ENCODE measurements at regions not wholly inside any gene's neighbourhood (a gene's known extent, or its start where the extent isn't known, plus 50 kb on each side); places are given as distances from the start of the nearest gene placed in this dataset.

GRCh38 chr4:41362621-41363383, 106.1 kb downstream of the UCHL1 start:
- CTCF ChIA-PET = no interaction called here
- Mint-ChIP-seq H3K27ac (no peak overlapping the region), H3K36me3 (ENCODE audit: low read depth) (no peaks in the 10 kb centered on the region), H3K9me3 (no peaks in the 10 kb centered on the region), H3K4me1 (no peaks in the 10 kb centered on the region), H3K27me3 (peaks cover 39% of the 10 kb centered on the region), H3K4me3 (no peak overlapping the region)
- no peak for DNase-seq
- POLR2A ChIA-PET = no interaction called here

GRCh38 chr4:41363384-41363981, 106.8 kb downstream of the UCHL1 start:
- no peaks in the 10 kb centered on the region for H3K9me3 Mint-ChIP-seq
- CTCF ChIA-PET = no interaction called here

GRCh38 chr4:41364876-41365275, 108.1 kb downstream of the UCHL1 start:
- Mint-ChIP-seq H3K27ac (no peak overlapping the region), H3K27me3 (peaks cover 28% of the 10 kb centered on the region), H3K9me3 (no peaks in the 10 kb centered on the region), H3K36me3 (ENCODE audit: low read depth) (no peaks in the 10 kb centered on the region), H3K4me1 (no peaks in the 10 kb centered on the region), H3K4me3 (no peak overlapping the region)
- DNase-seq = no peak
- ChIA-PET CTCF (no interaction called here), POLR2A (no interaction called here)

More at GRCh38 chr4:41363384-41363981, 106.8 kb downstream of the UCHL1 start:
- H3K27ac Mint-ChIP-seq = no peak overlapping the region
- no peak overlapping the region for H3K4me3 Mint-ChIP-seq
- POLR2A ChIA-PET = no interaction called here
- no peaks in the 10 kb centered on the region for H3K36me3 Mint-ChIP-seq (ENCODE audit: low read depth)
- peaks cover 38% of the 10 kb centered on the region for H3K27me3 Mint-ChIP-seq
- DNase-seq = no peak
- no peaks in the 10 kb centered on the region for H3K4me1 Mint-ChIP-seq

GRCh38 chr4:41365681-41366080, 109.0 kb downstream of the UCHL1 start:
- Mint-ChIP-seq H3K4me1 (no peaks in the 10 kb centered on the region), H3K4me3 (no peak overlapping the region), H3K27ac (no peak overlapping the region), H3K9me3 (no peaks in the 10 kb centered on the region), H3K27me3 (peaks cover 27% of the 10 kb centered on the region), H3K36me3 (ENCODE audit: low read depth) (no peaks in the 10 kb centered on the region)
- ChIA-PET POLR2A (no interaction called here), CTCF (no interaction called here)
- no peak for DNase-seq

GRCh38 chr4:41366911-41367517, 110.3 kb downstream of the UCHL1 start:
- H3K27me3 Mint-ChIP-seq = peaks cover 18% of the 10 kb centered on the region
- H3K9me3 Mint-ChIP-seq = no peaks in the 10 kb centered on the region
- POLR2A ChIA-PET = no interaction called here
- no peak for DNase-seq
- no peak overlapping the region for H3K4me3 Mint-ChIP-seq
- H3K27ac Mint-ChIP-seq = no peak overlapping the region
- H3K4me1 Mint-ChIP-seq = no peaks in the 10 kb centered on the region
- H3K36me3 Mint-ChIP-seq (ENCODE audit: low read depth) = no peaks in the 10 kb centered on the region
- CTCF ChIA-PET = interaction anchor here (0.7 kb wide), 1 partner anchor 33 kb away, joined by 5 read pairs; no protein-coding TSS in a partner anchor

- Mint-ChIP-seq H3K4me3 (no peak overlapping the region), H3K27ac (no peak overlapping the region), H3K4me1 (no peaks in the 10 kb centered on the region), H3K9me3 (no peaks in the 10 kb centered on the region), H3K27me3 (peaks cover 3% of the 10 kb centered on the region), H3K36me3 (ENCODE audit: low read depth) (no peaks in the 10 kb centered on the region)
- no peak for DNase-seq
- CTCF ChIA-PET = no interaction called here
- POLR2A ChIA-PET = no interaction called here
Measured at GRCh38 chr4:41369680-41370079, 113.0 kb downstream of the UCHL1 start.

- Mint-ChIP-seq H3K4me3 (no peak overlapping the region), H3K9me3 (no peaks in the 10 kb centered on the region), H3K4me1 (no peaks in the 10 kb centered on the region), H3K27ac (no peak overlapping the region), H3K36me3 (ENCODE audit: low read depth) (no peaks in the 10 kb centered on the region), H3K27me3 (no peaks in the 10 kb centered on the region)
- no peak for DNase-seq
- POLR2A ChIA-PET = no interaction called here
- CTCF ChIA-PET = no interaction called here
Measured at GRCh38 chr4:41373221-41373620, 116.5 kb downstream of the UCHL1 start.

- H3K4me1 Mint-ChIP-seq = no peaks in the 10 kb centered on the region
- no peaks in the 10 kb centered on the region for H3K27me3 Mint-ChIP-seq
- no peak overlapping the region for H3K4me3 Mint-ChIP-seq
- H3K36me3 Mint-ChIP-seq (ENCODE audit: low read depth) = no peaks in the 10 kb centered on the region
- ChIA-PET POLR2A (no interaction called here), CTCF (no interaction called here)
- H3K27ac Mint-ChIP-seq = no peak overlapping the region
- H3K9me3 Mint-ChIP-seq = peaks cover 4% of the 10 kb centered on the region
- DNase-seq = no peak
Measured at GRCh38 chr4:41374490-41374889, 117.8 kb downstream of the UCHL1 start.

GRCh38 chr4:41375561-41375960, 118.8 kb downstream of the UCHL1 start:
- POLR2A ChIA-PET = no interaction called here
- no peak overlapping the region for H3K4me3 Mint-ChIP-seq
- no peak for DNase-seq

GRCh38 chr4:41377196-41377595, 120.5 kb downstream of the UCHL1 start:
- no peak for DNase-seq
- H3K27ac Mint-ChIP-seq = no peak overlapping the region
- no peaks in the 10 kb centered on the region for H3K36me3 Mint-ChIP-seq (ENCODE audit: low read depth)
- peaks cover 4% of the 10 kb centered on the region for H3K9me3 Mint-ChIP-seq
- no peaks in the 10 kb centered on the region for H3K4me1 Mint-ChIP-seq
- no peak overlapping the region for H3K4me3 Mint-ChIP-seq
- ChIA-PET CTCF (no interaction called here), POLR2A (no interaction called here)
- H3K27me3 Mint-ChIP-seq = no peaks in the 10 kb centered on the region

More at GRCh38 chr4:41375561-41375960, 118.8 kb downstream of the UCHL1 start:
- peaks cover 4% of the 10 kb centered on the region for H3K9me3 Mint-ChIP-seq
- no peak overlapping the region for H3K27ac Mint-ChIP-seq
- CTCF ChIA-PET = no interaction called here
- no peaks in the 10 kb centered on the region for H3K27me3 Mint-ChIP-seq
- no peaks in the 10 kb centered on the region for H3K36me3 Mint-ChIP-seq (ENCODE audit: low read depth)
- H3K4me1 Mint-ChIP-seq = no peaks in the 10 kb centered on the region

- peaks cover 4% of the 10 kb centered on the region for H3K9me3 Mint-ChIP-seq
- no peak overlapping the region for H3K4me3 Mint-ChIP-seq
- H3K4me1 Mint-ChIP-seq = no peaks in the 10 kb centered on the region
- CTCF ChIA-PET = no interaction called here
- H3K36me3 Mint-ChIP-seq (ENCODE audit: low read depth) = no peaks in the 10 kb centered on the region
- DNase-seq = no peak
- no peaks in the 10 kb centered on the region for H3K27me3 Mint-ChIP-seq
- no peak overlapping the region for H3K27ac Mint-ChIP-seq
- POLR2A ChIA-PET = no interaction called here
Measured at GRCh38 chr4:41379230-41379629, 122.5 kb downstream of the UCHL1 start.

GRCh38 chr4:41380511-41381157, 123.9 kb downstream of the UCHL1 start:
- H3K9me3 Mint-ChIP-seq = peaks cover 4% of the 10 kb centered on the region
- H3K4me3 Mint-ChIP-seq = no peak overlapping the region
- H3K36me3 Mint-ChIP-seq (ENCODE audit: low read depth) = no peaks in the 10 kb centered on the region
- H3K4me1 Mint-ChIP-seq = no peaks in the 10 kb centered on the region
- CTCF ChIA-PET = no interaction called here
- no peaks in the 10 kb centered on the region for H3K27me3 Mint-ChIP-seq
- H3K27ac Mint-ChIP-seq = no peak overlapping the region
- DNase-seq = no peak
- POLR2A ChIA-PET = no interaction called here

GRCh38 chr4:41381384-41381783, 124.7 kb downstream of the UCHL1 start:
- H3K27ac Mint-ChIP-seq = no peak overlapping the region
- ChIA-PET POLR2A (no interaction called here), CTCF (no interaction called here)

More at GRCh38 chr4:41381384-41381783, 124.7 kb downstream of the UCHL1 start:
- Mint-ChIP-seq H3K4me3 (no peak overlapping the region), H3K27me3 (no peaks in the 10 kb centered on the region), H3K36me3 (ENCODE audit: low read depth) (no peaks in the 10 kb centered on the region), H3K9me3 (peaks cover 4% of the 10 kb centered on the region), H3K4me1 (no peaks in the 10 kb centered on the region)
- no peak for DNase-seq
